Activated gamma-delta T cell treated with anti-CD3 and anti-CD28 coated beads, Interleukin-2, amount 50 U/mL, for 16 hours (primary cell): ENCODE measurements at regions not wholly inside any gene's neighbourhood (a gene's known extent, or its start where the extent isn't known, plus 50 kb on each side); places are given as distances from the start of the nearest gene placed in this dataset.
"Not testable (repeated sequence)": the region's sequence is repeated elsewhere in the genome, so short reads cannot be mapped to it uniquely, and the experiment has no call there.

Source experiments
- DNase-seq: peaks from one replicate; pipeline ENCODE4 v3.0.0-alpha.2; 2020; ENCODE audit warnings: low read depth

DNA sequence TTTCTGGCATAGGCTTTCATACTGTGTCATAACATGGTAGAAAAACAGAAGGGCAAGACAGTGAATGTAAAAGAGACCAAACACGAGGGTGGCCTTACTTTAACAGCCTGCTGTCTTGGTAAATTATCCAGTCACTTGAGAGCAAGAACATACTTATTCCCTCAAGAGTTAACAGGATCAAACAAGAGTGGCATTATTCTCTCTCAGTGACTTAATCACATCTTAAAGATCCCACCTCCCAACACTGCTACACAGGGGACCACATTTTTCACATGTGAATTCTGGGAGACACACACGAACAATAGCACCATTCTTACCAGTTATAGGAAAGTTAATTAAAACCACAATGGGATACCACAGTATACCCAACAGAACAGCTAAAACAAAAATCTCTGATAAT is 898.0 kb upstream of the C9orf72 start:
- no peak for DNase-seq

- no peak for DNase-seq
Observed at GRCh38 chr9:28487561-28487960, 914.3 kb upstream of the C9orf72 start.

DNA sequence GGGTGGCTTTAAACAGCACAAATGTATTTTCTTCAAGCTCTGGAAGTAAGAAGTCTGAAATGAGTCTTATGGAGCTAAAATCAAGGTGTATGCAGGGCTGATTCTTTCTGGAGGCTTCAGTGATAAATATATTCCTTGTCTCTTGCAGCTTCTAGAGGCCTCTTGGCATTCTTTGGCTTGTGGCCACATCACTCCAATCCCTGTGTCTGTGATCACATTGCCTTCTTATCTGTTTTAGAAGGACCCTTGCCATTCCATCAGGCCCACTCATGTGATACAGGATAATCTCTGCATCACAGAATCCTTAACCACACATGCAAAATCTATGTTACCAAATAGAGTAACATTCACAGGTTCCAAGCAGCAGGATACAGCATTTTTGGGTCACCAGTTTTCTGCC is 917.8 kb upstream of the C9orf72 start:
- no peak for DNase-seq

DNA sequence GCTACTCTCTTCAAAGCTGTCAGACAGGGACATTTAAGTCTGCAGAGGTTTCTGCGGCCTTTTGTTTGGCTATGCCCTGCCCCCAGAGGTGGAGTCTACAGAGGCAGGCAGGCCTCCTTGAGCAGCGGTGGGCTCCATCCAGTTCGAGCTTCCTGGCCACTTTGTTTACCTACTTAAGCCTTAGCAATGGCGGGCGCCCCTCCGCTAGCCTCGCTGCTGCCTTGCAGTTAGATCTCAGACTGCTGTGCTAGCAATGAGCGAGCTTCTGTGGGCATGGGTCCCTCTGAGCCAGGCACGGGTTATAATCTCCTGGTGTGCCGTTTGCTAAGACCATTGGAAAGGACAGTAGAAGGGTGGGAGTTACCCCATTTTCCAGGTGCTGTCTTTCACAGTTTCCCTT is 924.9 kb upstream of the C9orf72 start:
- DNase-seq: not testable (repeated sequence)

DNA sequence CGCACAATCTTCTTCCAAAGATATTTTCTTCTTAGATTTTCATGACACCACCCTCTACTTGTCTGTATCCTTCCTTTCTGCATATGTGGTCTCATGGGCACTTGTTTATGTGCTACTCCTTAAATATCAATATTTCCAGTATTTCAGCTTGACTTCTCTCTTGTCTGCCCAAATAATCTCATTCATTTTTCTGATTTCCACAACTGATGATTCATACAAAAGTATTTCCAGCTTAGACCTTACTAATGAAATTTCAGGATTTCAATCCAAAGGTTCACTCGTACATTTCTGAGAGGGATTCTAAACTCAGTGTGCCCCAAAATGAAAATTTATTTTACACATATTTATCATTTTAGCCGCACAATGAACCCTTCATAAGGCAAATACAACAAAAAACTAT is 928.9 kb upstream of the C9orf72 start:
- DNase-seq: no peak

DNA sequence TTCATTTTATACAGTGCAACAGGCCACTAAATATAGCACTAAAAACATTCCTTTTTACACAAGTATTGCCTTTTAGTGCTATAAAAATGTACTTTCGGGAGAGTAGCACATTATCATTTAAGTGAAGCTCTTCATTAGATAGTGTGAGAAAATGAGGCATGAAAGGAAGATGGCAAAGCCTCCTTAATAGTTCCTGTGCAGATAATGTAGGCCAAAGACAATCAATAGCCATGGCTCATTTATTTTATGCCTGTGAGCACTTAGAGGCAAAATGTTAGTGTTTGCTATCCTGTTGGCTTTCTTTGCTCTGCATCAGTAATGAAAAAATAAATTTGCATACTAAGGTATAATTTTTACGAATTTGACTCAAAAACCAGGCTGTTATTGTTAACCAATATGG is 929.5 kb upstream of the C9orf72 start:
- DNase-seq: no peak

DNA sequence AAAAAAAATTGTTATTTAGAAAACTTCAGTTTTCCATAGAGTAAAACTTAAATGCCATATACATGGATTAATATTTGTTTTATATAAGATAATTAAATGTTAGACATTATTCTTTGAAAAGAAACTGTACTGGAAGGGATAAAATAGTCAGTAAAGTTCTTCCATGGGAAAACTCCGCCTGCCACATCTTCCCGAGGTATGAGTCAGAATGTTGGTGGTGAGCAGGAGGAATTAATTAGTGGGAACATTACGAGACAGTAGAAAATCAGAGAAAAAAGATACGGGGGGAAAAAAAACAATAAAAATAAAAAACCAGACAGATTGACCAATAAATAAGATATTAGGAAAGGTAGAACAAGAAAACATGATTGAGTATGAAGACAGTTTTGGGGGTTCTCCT is 930.3 kb upstream of the C9orf72 start:
- DNase-seq: no peak

GRCh38 chr9:28518439-28518838 is 945.2 kb upstream of the C9orf72 start:
- no peak for DNase-seq

DNA sequence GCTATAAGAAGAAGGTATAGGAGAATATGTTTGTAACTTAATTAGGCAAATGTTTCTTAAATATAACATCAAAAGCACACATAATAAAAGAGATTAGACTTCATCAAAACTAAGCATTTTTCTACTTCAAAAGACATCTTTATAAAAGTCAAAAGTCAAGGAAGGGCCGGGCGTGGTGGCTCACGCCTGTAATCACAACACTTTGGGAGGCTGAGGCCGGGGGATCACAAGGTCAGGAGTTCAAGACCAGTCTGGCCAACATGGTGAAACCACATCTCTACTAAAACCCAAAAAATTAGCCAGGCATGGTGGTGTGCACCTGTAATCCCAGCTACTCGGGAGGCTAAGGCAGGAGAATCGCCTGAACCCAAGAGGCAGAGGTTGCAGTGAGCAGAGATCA is 951.0 kb upstream of the C9orf72 start:
- DNase-seq: not testable (repeated sequence)

GRCh38 chr9:28528049-28528448 is 954.8 kb upstream of the C9orf72 start:
- no peak for DNase-seq

DNA sequence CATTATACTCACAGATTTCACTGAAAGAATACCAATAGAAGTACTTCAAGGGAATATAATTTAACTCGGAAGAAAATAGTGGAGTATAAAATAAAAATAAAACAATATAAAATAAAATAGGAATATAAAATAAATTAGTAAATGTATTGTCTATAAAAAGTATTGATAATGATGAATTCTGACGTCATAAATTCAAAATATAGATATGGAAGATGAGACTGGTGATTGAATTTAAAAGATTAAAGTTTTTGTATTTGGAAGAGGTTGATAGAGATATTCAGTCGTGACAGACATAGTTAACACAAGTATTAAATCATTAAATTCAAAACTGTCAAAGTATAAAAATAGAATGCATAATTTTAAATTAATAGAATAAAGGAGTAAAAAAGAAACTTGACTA is 964.9 kb upstream of the C9orf72 start:
- DNase-seq: no peak

DNA sequence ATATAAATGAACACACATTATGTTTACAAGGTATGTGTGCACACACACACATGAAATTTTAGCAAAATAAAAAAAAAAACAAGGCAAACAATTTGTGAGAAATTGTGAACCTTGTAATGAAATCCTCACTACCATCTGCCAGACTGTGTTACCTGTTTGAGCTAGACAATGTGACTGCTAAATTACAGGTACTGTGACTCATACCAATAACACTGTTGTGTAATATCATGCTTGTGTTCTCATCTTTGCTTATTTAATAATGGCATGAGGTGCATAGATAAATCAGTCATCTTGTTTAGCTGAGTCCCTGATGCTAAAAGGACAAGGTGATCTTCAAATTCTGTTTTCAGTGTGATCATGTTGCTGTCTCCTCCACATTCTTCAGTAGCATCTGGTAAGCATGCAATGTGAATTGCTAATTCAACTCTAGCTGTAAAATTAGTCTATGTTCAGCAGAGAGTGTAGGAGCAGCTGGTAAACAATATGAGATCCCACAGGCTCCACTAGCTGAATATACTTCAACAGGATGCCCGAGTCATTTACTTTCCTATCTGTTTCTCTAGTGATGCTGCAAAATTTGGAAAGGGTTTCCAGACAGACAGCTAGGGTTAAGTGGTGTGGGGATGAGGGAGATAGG is 966.3 kb upstream of the C9orf72 start:
- no peak for DNase-seq

- DNase-seq: no peak
Observed at GRCh38 chr9:28542928-28543327, 969.6 kb upstream of the C9orf72 start.

DNA sequence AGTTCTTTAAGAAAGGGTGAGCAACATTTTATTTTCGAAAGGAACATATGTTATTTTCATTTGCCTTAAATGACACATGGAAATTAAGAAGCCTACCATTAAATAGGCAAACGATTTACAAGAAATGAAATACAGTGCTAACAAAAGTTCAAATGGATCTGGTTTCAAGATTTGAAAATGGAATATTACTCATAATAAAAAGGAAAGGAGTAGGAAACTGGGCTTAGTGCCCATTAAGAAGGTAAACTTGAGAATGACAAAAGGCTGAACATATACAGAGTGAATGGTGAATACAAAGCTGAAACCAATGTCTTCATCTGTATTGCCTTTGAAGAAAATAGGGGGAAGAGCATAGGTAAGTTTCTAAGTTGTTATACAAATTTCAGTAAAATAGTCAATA is 974.2 kb upstream of the C9orf72 start:
- DNase-seq: no peak

DNA sequence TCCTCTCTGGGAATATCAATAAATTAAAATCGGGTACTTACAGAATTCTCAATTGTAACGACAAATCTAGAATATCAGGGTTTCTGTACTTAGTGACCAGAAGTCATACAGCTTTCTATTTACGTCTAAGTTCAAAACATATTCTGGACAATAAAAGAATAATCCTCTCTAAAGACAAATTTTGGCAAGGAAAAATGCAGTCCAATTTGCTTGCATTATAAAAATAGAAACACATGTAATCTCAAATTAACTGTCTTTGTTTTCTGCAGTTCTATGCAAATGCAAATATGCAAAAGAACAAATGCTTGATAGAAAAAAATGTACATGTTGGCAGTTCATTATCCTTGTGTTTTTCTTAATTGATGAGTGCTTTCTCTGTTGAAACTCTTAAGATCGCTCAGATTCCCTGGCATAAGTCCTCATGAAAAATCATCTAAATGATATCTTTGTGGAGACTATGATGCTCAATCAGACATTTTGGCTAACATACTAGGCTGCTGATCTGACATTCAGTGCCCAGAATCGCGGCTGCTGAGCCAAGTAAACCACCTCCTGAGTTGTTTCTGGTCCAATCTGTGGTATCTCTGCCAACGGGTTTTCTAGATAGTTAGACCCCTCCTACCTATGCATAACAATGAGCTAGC is 990.1 kb upstream of the C9orf72 start:
- no peak for DNase-seq

- no peak for DNase-seq
Observed at GRCh38 chr9:28583832-28584231, 1010.6 kb upstream of the C9orf72 start.

- DNase-seq: no peak
Observed at GRCh38 chr9:28584542-28584941, 1011.3 kb upstream of the C9orf72 start.

GRCh38 chr9:28587052-28587451 is 1013.8 kb upstream of the C9orf72 start:
- DNase-seq: no peak

- DNase-seq: no peak
Observed at GRCh38 chr9:28598408-28598807, 1025.1 kb upstream of the C9orf72 start.

- DNase-seq: no peak
Observed at GRCh38 chr9:28600226-28600625, 1026.9 kb upstream of the C9orf72 start.

GRCh38 chr9:28607843-28608242 is 1034.6 kb upstream of the C9orf72 start:
- DNase-seq: no peak

DNA sequence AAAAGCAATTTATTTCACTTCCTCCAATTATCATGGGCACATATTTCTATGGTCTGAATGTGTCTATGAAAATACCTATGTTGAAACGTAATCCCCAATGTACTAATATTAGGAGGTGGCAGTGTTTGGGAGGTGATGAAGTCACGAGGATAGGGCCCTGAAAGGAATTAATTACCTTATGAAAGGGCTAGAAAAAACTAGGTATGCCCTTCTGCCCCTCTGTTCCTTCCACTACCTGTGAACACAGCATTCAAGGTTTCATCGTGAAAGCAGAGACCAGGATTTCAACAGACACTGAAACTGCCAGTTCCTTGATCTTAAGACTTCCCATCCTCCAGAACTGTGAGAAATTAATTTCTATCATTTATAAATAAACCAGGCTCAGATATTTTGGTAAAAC is 1037.1 kb upstream of the C9orf72 start:
- no peak for DNase-seq

DNA sequence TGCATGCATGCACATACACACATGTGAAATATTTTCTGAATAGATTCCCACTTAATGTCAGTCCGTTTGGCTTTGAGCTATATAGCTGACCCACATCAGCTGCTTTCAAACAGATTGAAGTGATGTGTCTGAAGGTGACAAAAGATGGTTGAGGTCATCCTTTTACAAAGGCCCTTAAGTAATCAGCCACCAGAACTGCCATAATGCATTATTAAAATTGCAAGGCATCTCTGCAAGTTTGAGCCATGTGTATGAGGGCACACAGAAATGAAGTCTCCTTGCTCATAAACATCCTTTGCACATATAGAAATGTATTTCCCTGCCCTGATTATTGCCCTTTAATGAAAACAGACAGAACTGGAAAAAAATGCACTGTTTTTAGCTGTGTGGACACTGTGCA is 1043.0 kb upstream of the C9orf72 start:
- DNase-seq: no peak

GRCh38 chr9:28620011-28620410 is 1046.7 kb upstream of the C9orf72 start:
- DNase-seq: no peak
